SK-N-SH (cell line): ENCODE measurements at regions not wholly inside any gene's neighbourhood (a gene's known extent, or its start where the extent isn't known, plus 50 kb on each side); places are given as distances from the start of the nearest gene placed in this dataset.

ENCODE experiments used
- CHD2 ChIP-seq: fragments of 150-350 bp; IDR thresholded peaks from 2 replicates; pipeline ENCODE4 v1.6.1; 2018; ENCODE audit warnings: low read length; ENCODE audit not compliant: partially characterized antibody
- EZH2phosphoT487 ChIP-seq: fragments of 200-600 bp; sonication (generic); IDR thresholded peaks from 2 replicates; pipeline ENCODE4 v1.6.1; 2017; ENCODE audit warnings: low read depth, mixed run types, mild to moderate bottlenecking, antibody characterized with exemption, moderate library complexity, borderline replicate concordance
- POLR2AphosphoS5 ChIP-seq: IDR thresholded peaks from 2 replicates; pipeline ENCODE4 v1.6.1; 2012; ENCODE audit warnings: low read depth, low read length
- RCOR1 ChIP-seq: fragments of 150-350 bp; IDR thresholded peaks from 2 replicates; pipeline ENCODE4 v1.6.1; 2017; ENCODE audit warnings: antibody characterized with exemption, low read length
- TAF1 ChIP-seq: IDR thresholded peaks from 2 replicates; pipeline ENCODE4 v1.6.1; 2012; ENCODE audit warnings: low read depth, mild to moderate bottlenecking, low read length, moderate library complexity, borderline replicate concordance
- YY1 ChIP-seq: IDR thresholded peaks from 2 replicates; pipeline ENCODE4 v1.4.0; 2012; ENCODE audit warnings: low read depth, mild to moderate bottlenecking
- TF ChIP-seq, protein P1 (sequence below): fragments of 150-350 bp; IDR thresholded peaks from 2 replicates; pipeline ENCODE4 v1.6.1; 2016; ENCODE audit warnings: mild to moderate bottlenecking, low read depth, low read length
- TF ChIP-seq, protein P2 (sequence below): fragments of 200-600 bp; sonication (generic); IDR thresholded peaks from 2 replicates; pipeline ENCODE4 v1.6.1; 2017; ENCODE audit warnings: antibody characterized with exemption, mild to moderate bottlenecking, moderate library complexity
- TF ChIP-seq, protein P3 (sequence below): IDR thresholded peaks from 2 replicates; pipeline ENCODE4 v1.6.1; 2012; ENCODE audit warnings: mild to moderate bottlenecking, low read depth, low read length, moderate library complexity

DNA sequence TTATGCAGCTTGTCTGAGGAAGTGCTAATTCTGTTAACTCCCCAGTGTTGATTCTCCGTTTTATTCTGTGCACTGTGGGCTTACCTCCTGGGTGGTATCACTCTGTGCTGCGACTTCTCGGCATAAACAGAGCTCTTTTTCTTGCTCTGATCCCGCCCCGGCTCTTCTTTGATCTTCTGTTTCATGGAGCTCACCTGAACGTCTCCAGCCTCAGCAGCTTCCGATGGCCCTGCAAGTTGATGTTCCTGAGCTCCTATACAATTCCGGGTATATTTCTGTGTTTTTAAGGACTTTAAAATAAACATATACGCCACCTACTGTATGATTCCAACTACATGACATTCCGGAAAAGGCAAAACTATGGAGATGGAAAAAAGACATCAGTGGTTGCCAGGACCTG is 110.8 kb downstream of the TENT4A start:
- TF ChIP-seq, protein P1, sequence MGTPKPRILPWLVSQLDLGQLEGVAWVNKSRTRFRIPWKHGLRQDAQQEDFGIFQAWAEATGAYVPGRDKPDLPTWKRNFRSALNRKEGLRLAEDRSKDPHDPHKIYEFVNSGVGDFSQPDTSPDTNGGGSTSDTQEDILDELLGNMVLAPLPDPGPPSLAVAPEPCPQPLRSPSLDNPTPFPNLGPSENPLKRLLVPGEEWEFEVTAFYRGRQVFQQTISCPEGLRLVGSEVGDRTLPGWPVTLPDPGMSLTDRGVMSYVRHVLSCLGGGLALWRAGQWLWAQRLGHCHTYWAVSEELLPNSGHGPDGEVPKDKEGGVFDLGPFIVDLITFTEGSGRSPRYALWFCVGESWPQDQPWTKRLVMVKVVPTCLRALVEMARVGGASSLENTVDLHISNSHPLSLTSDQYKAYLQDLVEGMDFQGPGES = no peak
- no peak for TF ChIP-seq RCOR1
- TF ChIP-seq POLR2AphosphoS5 = no peak
- TF ChIP-seq, protein P2, sequence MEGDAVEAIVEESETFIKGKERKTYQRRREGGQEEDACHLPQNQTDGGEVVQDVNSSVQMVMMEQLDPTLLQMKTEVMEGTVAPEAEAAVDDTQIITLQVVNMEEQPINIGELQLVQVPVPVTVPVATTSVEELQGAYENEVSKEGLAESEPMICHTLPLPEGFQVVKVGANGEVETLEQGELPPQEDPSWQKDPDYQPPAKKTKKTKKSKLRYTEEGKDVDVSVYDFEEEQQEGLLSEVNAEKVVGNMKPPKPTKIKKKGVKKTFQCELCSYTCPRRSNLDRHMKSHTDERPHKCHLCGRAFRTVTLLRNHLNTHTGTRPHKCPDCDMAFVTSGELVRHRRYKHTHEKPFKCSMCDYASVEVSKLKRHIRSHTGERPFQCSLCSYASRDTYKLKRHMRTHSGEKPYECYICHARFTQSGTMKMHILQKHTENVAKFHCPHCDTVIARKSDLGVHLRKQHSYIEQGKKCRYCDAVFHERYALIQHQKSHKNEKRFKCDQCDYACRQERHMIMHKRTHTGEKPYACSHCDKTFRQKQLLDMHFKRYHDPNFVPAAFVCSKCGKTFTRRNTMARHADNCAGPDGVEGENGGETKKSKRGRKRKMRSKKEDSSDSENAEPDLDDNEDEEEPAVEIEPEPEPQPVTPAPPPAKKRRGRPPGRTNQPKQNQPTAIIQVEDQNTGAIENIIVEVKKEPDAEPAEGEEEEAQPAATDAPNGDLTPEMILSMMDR = no peak
- no peak for TF ChIP-seq EZH2phosphoT487
- TF ChIP-seq YY1 = no peak
- TF ChIP-seq TAF1 = no peak
- TF ChIP-seq, protein P3, sequence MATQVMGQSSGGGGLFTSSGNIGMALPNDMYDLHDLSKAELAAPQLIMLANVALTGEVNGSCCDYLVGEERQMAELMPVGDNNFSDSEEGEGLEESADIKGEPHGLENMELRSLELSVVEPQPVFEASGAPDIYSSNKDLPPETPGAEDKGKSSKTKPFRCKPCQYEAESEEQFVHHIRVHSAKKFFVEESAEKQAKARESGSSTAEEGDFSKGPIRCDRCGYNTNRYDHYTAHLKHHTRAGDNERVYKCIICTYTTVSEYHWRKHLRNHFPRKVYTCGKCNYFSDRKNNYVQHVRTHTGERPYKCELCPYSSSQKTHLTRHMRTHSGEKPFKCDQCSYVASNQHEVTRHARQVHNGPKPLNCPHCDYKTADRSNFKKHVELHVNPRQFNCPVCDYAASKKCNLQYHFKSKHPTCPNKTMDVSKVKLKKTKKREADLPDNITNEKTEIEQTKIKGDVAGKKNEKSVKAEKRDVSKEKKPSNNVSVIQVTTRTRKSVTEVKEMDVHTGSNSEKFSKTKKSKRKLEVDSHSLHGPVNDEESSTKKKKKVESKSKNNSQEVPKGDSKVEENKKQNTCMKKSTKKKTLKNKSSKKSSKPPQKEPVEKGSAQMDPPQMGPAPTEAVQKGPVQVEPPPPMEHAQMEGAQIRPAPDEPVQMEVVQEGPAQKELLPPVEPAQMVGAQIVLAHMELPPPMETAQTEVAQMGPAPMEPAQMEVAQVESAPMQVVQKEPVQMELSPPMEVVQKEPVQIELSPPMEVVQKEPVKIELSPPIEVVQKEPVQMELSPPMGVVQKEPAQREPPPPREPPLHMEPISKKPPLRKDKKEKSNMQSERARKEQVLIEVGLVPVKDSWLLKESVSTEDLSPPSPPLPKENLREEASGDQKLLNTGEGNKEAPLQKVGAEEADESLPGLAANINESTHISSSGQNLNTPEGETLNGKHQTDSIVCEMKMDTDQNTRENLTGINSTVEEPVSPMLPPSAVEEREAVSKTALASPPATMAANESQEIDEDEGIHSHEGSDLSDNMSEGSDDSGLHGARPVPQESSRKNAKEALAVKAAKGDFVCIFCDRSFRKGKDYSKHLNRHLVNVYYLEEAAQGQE = no peak
- TF ChIP-seq CHD2 = no peak
